Naive thymus-derived CD4-positive, alpha-beta T cell (primary cell): ENCODE measurements at regions not wholly inside any gene's neighbourhood (a gene's known extent, or its start where the extent isn't known, plus 50 kb on each side); places are given as distances from the start of the nearest gene placed in this dataset.

Experiments
- ATAC-seq: fragments of 150-1000 bp; cut with Tn5 transposase; 2 replicates; pipeline ENCODE4 v1.10.0; 2021; ENCODE audit warnings: mild to moderate bottlenecking, moderate library complexity
- CTCF ChIA-PET: fragments of 350-600 bp; sonication (Branson Sonifier 250); formaldehyde crosslinking; loops from one replicate; lab custom pipeline; 2021; ENCODE audit warnings: antibody characterized with exemption; lab: Charles Lee
- POLR2A ChIA-PET: fragments of 350-600 bp; sonication (Branson Sonifier 250); formaldehyde crosslinking; loops from one replicate; lab custom pipeline; 2021; ENCODE audit warnings: antibody characterized with exemption, inconsistent platforms; lab: Charles Lee
- DNase-seq, 9 donors: peaks; one replicate each; pipeline versions ENCODE4 v3.0.0 to v3.0.0-alpha.2; 2020 to 2022; ENCODE audit warnings: mixed read lengths in 1 of 9
- H3K27ac ChIP-seq: one replicate; pipeline ENCODE4 v1.7.0; 2013; ENCODE audit warnings: mild to moderate bottlenecking, low read depth, low read length, moderate library complexity
- H3K27me3 ChIP-seq, 2 donors: one replicate each; pipeline ENCODE4 v1.7.0; 2013; ENCODE audit warnings: low read length in 2 of 2, mild to moderate bottlenecking in 2 of 2, moderate library complexity in 2 of 2; ENCODE audit not compliant: control insufficient read depth in 2 of 2, insufficient read depth in 2 of 2
- H3K36me3 ChIP-seq, 3 experiments: 1 replicate in 2 of 3; 2 replicates in 1 of 3; pipeline ENCODE4 v1.7.0; 2013; ENCODE audit warnings: low read length in 3 of 3, mild to moderate bottlenecking in 3 of 3, moderate library complexity in 1 of 3; ENCODE audit not compliant: insufficient read depth in 3 of 3, control insufficient read depth in 2 of 3
- H3K4me1 ChIP-seq, 2 donors: one replicate each; pipeline ENCODE4 v1.7.0; 2013; ENCODE audit warnings: low read length in 2 of 2, mild to moderate bottlenecking in 2 of 2, moderate library complexity in 1 of 2; ENCODE audit not compliant: control insufficient read depth in 2 of 2, insufficient read depth in 2 of 2
- H3K4me3 ChIP-seq: 2 replicates; pipeline ENCODE4 v1.7.0; 2013; ENCODE audit warnings: mild to moderate bottlenecking, low read length
- H3K9me3 ChIP-seq, 3 experiments: 1 replicate in 2 of 3; 2 replicates in 1 of 3; pipeline ENCODE4 v1.7.0; 2013; ENCODE audit warnings: low read length in 3 of 3; ENCODE audit not compliant: control insufficient read depth in 2 of 3
- H3K27ac Mint-ChIP-seq, 9 donors: one replicate each; pipeline ENCODE4 v1.8.0; 2020 to 2022; ENCODE audit warnings: mixed read lengths in 9 of 9, mild to moderate bottlenecking in 8 of 9, moderate library complexity in 5 of 9, inconsistent platforms in 2 of 9
- H3K27me3 Mint-ChIP-seq, 5 donors: one replicate each; pipeline ENCODE4 v1.8.0; 2021 to 2022; ENCODE audit warnings: mixed read lengths in 5 of 5, mild to moderate bottlenecking in 1 of 5
- H3K36me3 Mint-ChIP-seq, 5 donors: one replicate each; pipeline ENCODE4 v1.8.0; 2020 to 2022; ENCODE audit warnings: mixed read lengths in 5 of 5, mild to moderate bottlenecking in 3 of 5, inconsistent platforms in 1 of 5
- H3K4me1 Mint-ChIP-seq, 7 donors: one replicate each; pipeline ENCODE4 v1.8.0; 2020 to 2022; ENCODE audit warnings: mixed read lengths in 7 of 7, mild to moderate bottlenecking in 3 of 7, inconsistent platforms in 1 of 7
- H3K4me3 Mint-ChIP-seq, 10 donors: one replicate each; pipeline ENCODE4 v1.8.0; 2020 to 2022; ENCODE audit warnings: mild to moderate bottlenecking in 10 of 10, mixed read lengths in 10 of 10, moderate library complexity in 6 of 10, inconsistent platforms in 2 of 10
- H3K9me3 Mint-ChIP-seq, 11 donors: one replicate each; pipeline ENCODE4 v1.8.0; 2020 to 2022; ENCODE audit warnings: mixed read lengths in 11 of 11, mild to moderate bottlenecking in 4 of 11, inconsistent platforms in 1 of 11, moderate library complexity in 1 of 11
- intact Hi-C, 2 donors: fragments of 100-400 bp; cut with micrococcal nuclease; formaldehyde crosslinking; loops; one replicate each; pipeline ENCODE4 v1.15.1; 2023

- no peaks in the 10 kb centered on the region for H3K36me3 ChIP-seq
- intact Hi-C loops, result no loop called here
- H3K36me3 Mint-ChIP-seq, result no peaks in the 10 kb centered on the region
Observed at GRCh38 chr6:99165838-99166237, 183.6 kb downstream of the FAXC start.

GRCh38 chr6:99152347-99152643 lies 197.2 kb downstream of the FAXC start:
- Histone ChIP-seq H3K9me3 (no peaks in the 10 kb centered on the region), H3K27ac (no peak overlapping the region), H3K4me1 (no peaks in the 10 kb centered on the region), H3K36me3 (no peaks in the 10 kb centered on the region), H3K4me3 (no peak overlapping the region), H3K27me3 (no peaks in the 10 kb centered on the region)
- H3K27me3 Mint-ChIP-seq, result peaks cover 5 to 17% (median 15%) of the 10 kb centered on the region in 5 donors
- ATAC-seq (no peak), DNase-seq (no peak)
- peaks cover 0 to 5% (median 0%) of the 10 kb centered on the region in 11 donors for H3K9me3 Mint-ChIP-seq
- CTCF ChIA-PET, result no interaction called here
- H3K4me3 Mint-ChIP-seq, result no peak overlapping the region
- intact Hi-C loops, result no loop called here
- H3K4me1 Mint-ChIP-seq, result peaks cover 0 to 2% (median 0%) of the 10 kb centered on the region in 7 donors
- POLR2A ChIA-PET, result no interaction called here
- H3K36me3 Mint-ChIP-seq, result no peaks in the 10 kb centered on the region
- no peak overlapping the region for H3K27ac Mint-ChIP-seq

More at GRCh38 chr6:99165838-99166237, 183.6 kb downstream of the FAXC start:
- peaks cover 0 to 9% (median 0%) of the 10 kb centered on the region in 11 donors for H3K9me3 Mint-ChIP-seq
- no peak overlapping the region for H3K4me3 Mint-ChIP-seq
- no peaks in the 10 kb centered on the region for H3K4me1 Mint-ChIP-seq
- H3K4me3 ChIP-seq, result no peak overlapping the region
- peaks cover 6 to 28% (median 23%) of the 10 kb centered on the region in 5 donors for H3K27me3 Mint-ChIP-seq
- H3K9me3 ChIP-seq, result no peaks in the 10 kb centered on the region
- DNase-seq, result no peak
- ChIA-PET POLR2A (no interaction called here), CTCF (no interaction called here)
- no peak overlapping the region for H3K27ac Mint-ChIP-seq
- no peaks in the 10 kb centered on the region for H3K4me1 ChIP-seq
- no peak overlapping the region for H3K27ac ChIP-seq
- no peak for ATAC-seq
- no peaks in the 10 kb centered on the region for H3K27me3 ChIP-seq

GRCh38 chr6:99151634-99152346 lies 197.7 kb downstream of the FAXC start:
- intact Hi-C loops, result no loop called here
- Histone ChIP-seq H3K9me3 (no peaks in the 10 kb centered on the region), H3K27me3 (no peaks in the 10 kb centered on the region), H3K4me1 (no peaks in the 10 kb centered on the region), H3K4me3 (no peak overlapping the region), H3K27ac (no peak overlapping the region), H3K36me3 (no peaks in the 10 kb centered on the region)
- Mint-ChIP-seq H3K36me3 (no peaks in the 10 kb centered on the region), H3K4me1 (peaks cover 0 to 2% (median 0%) of the 10 kb centered on the region in 7 donors), H3K9me3 (peaks cover 0 to 5% (median 0%) of the 10 kb centered on the region in 11 donors), H3K27me3 (peaks cover 4 to 17% (median 15%) of the 10 kb centered on the region in 5 donors), H3K4me3 (no peak overlapping the region), H3K27ac (no peak overlapping the region)
- ATAC-seq, result no peak
- ChIA-PET POLR2A (no interaction called here), CTCF (no interaction called here)
- DNase-seq, result peak in 2 of 9 donors; percentile 0 to 30

GRCh38 chr6:99148761-99149160 lies 200.7 kb downstream of the FAXC start:
- Mint-ChIP-seq H3K27ac (no peak overlapping the region), H3K36me3 (no peaks in the 10 kb centered on the region), H3K4me1 (peaks cover 0 to 4% (median 0%) of the 10 kb centered on the region in 7 donors), H3K4me3 (no peak overlapping the region), H3K9me3 (peaks cover 0 to 5% (median 0%) of the 10 kb centered on the region in 11 donors), H3K27me3 (peaks cover 4 to 26% (median 12%) of the 10 kb centered on the region in 5 donors)
- Histone ChIP-seq H3K27me3 (no peaks in the 10 kb centered on the region), H3K9me3 (no peaks in the 10 kb centered on the region), H3K36me3 (no peaks in the 10 kb centered on the region), H3K4me1 (no peaks in the 10 kb centered on the region), H3K27ac (no peak overlapping the region), H3K4me3 (no peak overlapping the region)
- POLR2A ChIA-PET, result no interaction called here
- ATAC-seq (no peak), DNase-seq (no peak)
- CTCF ChIA-PET, result no interaction called here
- intact Hi-C loops, result no loop called here

- H3K27me3 Mint-ChIP-seq, result peaks cover 2 to 25% (median 14%) of the 10 kb centered on the region in 5 donors
- Histone ChIP-seq H3K27me3 (no peaks in the 10 kb centered on the region), H3K9me3 (no peaks in the 10 kb centered on the region), H3K4me3 (no peak overlapping the region), H3K36me3 (no peaks in the 10 kb centered on the region), H3K27ac (no peak overlapping the region), H3K4me1 (no peaks in the 10 kb centered on the region)
- ChIA-PET CTCF (no interaction called here), POLR2A (no interaction called here)
- H3K27ac Mint-ChIP-seq, result no peak overlapping the region
- H3K4me3 Mint-ChIP-seq, result no peak overlapping the region
- DNase-seq (no peak), ATAC-seq (no peak)
- no peaks in the 10 kb centered on the region for H3K36me3 Mint-ChIP-seq
- intact Hi-C loops, result no loop called here
- peaks cover 0 to 4% (median 0%) of the 10 kb centered on the region in 11 donors for H3K9me3 Mint-ChIP-seq
- H3K4me1 Mint-ChIP-seq, result peaks cover 0 to 4% (median 0%) of the 10 kb centered on the region in 7 donors
Observed at GRCh38 chr6:99148111-99148510, 200.4 kb upstream of the FBXL4 start.

- CTCF ChIA-PET, result no interaction called here
- POLR2A ChIA-PET, result no interaction called here
Observed at GRCh38 chr6:99147206-99147605, 199.5 kb upstream of the FBXL4 start.

GRCh38 chr6:99146711-99147110 lies 199.0 kb upstream of the FBXL4 start:
- intact Hi-C loops, result no loop called here
- CTCF ChIA-PET, result no interaction called here
- peaks cover 0 to 1% (median 0%) of the 10 kb centered on the region in 7 donors for H3K4me1 Mint-ChIP-seq
- Histone ChIP-seq H3K27ac (no peak overlapping the region), H3K27me3 (no peaks in the 10 kb centered on the region), H3K36me3 (no peaks in the 10 kb centered on the region), H3K4me3 (no peak overlapping the region), H3K4me1 (no peaks in the 10 kb centered on the region), H3K9me3 (no peaks in the 10 kb centered on the region)
- H3K27ac Mint-ChIP-seq, result no peak overlapping the region
- H3K27me3 Mint-ChIP-seq, result peaks cover 0 to 16% (median 9%) of the 10 kb centered on the region in 5 donors
- POLR2A ChIA-PET, result no interaction called here
- no peak overlapping the region for H3K4me3 Mint-ChIP-seq
- no peaks in the 10 kb centered on the region for H3K36me3 Mint-ChIP-seq
- ATAC-seq, result no peak
- peaks cover 0 to 5% (median 0%) of the 10 kb centered on the region in 11 donors for H3K9me3 Mint-ChIP-seq
- no peak for DNase-seq

More at GRCh38 chr6:99147206-99147605, 199.5 kb upstream of the FBXL4 start:
- no peaks in the 10 kb centered on the region for H3K36me3 Mint-ChIP-seq
- Histone ChIP-seq H3K4me3 (no peak overlapping the region), H3K4me1 (no peaks in the 10 kb centered on the region), H3K27me3 (no peaks in the 10 kb centered on the region), H3K36me3 (no peaks in the 10 kb centered on the region), H3K27ac (no peak overlapping the region), H3K9me3 (no peaks in the 10 kb centered on the region)
- H3K27me3 Mint-ChIP-seq, result peaks cover 0 to 17% (median 13%) of the 10 kb centered on the region in 5 donors
- no peak overlapping the region for H3K4me3 Mint-ChIP-seq
- peaks cover 0 to 3% (median 0%) of the 10 kb centered on the region in 7 donors for H3K4me1 Mint-ChIP-seq
- ATAC-seq, result no peak
- peaks cover 0 to 5% (median 0%) of the 10 kb centered on the region in 11 donors for H3K9me3 Mint-ChIP-seq
- no peak overlapping the region for H3K27ac Mint-ChIP-seq
- intact Hi-C loops, result no loop called here
- no peak for DNase-seq
